GM12878 (cell line): ENCODE measurements at regions not wholly inside any gene's neighbourhood (a gene's known extent, or its start where the extent isn't known, plus 50 kb on each side); places are given as distances from the start of the nearest gene placed in this dataset.

ENCODE experiments used
- ATAC-seq: fragments of 200-7000 bp; cut with Tn5 transposase; 3 replicates; pipeline ENCODE4 v1.9.1; 2020; ENCODE audit warnings: mild to moderate bottlenecking, moderate library complexity
- BruUV-seq: library from RNA; stranded (reverse); fragments of 400-500 nt; replicated peaks from 2 replicates; lab custom pipeline; 2021; lab: Mats Ljungman, UMichigan
- CTCF ChIA-PET: fragments of 300-600 bp; sonication (Branson Sonifier 250); formaldehyde crosslinking; extraction: SDS; loops from one replicate; lab custom pipeline; 2021; ENCODE audit warnings: inconsistent platforms; lab: Yijun Ruan, JAX
- POLR2A ChIA-PET: fragments of 350-600 bp; formaldehyde crosslinking; extraction: SDS; loops from one replicate; lab custom pipeline; 2021; ENCODE audit warnings: inconsistent platforms; lab: Charles Lee
- RAD21 ChIA-PET: fragments of 300-600 bp; sonication (Branson Sonifier 250); formaldehyde crosslinking; loops from one replicate; lab custom pipeline; 2023; ENCODE audit warnings: antibody characterized with exemption; ENCODE audit not compliant: unreplicated experiment; lab: Charles Lee
- SMC1A ChIA-PET: fragments of 300-600 bp; sonication (Branson Sonifier 250); formaldehyde crosslinking; loops from one replicate; lab custom pipeline; 2023; ENCODE audit not compliant: unreplicated experiment, uncharacterized antibody; lab: Charles Lee
- DNase-seq: peaks from one replicate; pipeline ENCODE4 v3.0.0-alpha.2; 2011; ENCODE audit warnings: low read depth, low spot score
- FAIRE-seq: peaks from 3 replicates; lab custom pipeline; 2011; peaks lifted over from hg19 to GRCh38; lab: Jason Lieb, UNC
- H2AFZ ChIP-seq: 2 replicates; pipeline ENCODE4 v1.6.0; 2011; ENCODE audit warnings: low read depth, low read length, control low read depth; ENCODE audit not compliant: control insufficient read depth
- H3K27ac ChIP-seq: 2 replicates; pipeline ENCODE4 v1.5.1; 2011; ENCODE audit warnings: control low read depth; ENCODE audit not compliant: control insufficient read depth, insufficient read depth
- H3K27me3 ChIP-seq, 2 experiments: replicated peaks in 1 of 2; 2 replicates each; pipeline versions ENCODE4 v1.6.0 to v1.6.1; 2011; ENCODE audit warnings: low read length in 1 of 2; ENCODE audit not compliant: control insufficient read depth in 2 of 2, insufficient read depth in 2 of 2
- H3K36me3 ChIP-seq, 2 experiments: 2 replicates each; pipeline ENCODE4 v1.5.1; 2011; ENCODE audit warnings: low read length in 1 of 2; ENCODE audit not compliant: control insufficient read depth in 2 of 2, insufficient read depth in 2 of 2
- H3K4me1 ChIP-seq: 2 replicates; pipeline ENCODE4 v1.6.1; 2011; ENCODE audit warnings: mild to moderate bottlenecking, low read length, moderate library complexity, mixed read lengths; ENCODE audit not compliant: control insufficient read depth, insufficient read depth
- H3K4me2 ChIP-seq: 2 replicates; pipeline ENCODE4 v1.6.0; 2011; ENCODE audit warnings: control low read depth; ENCODE audit not compliant: control insufficient read depth, insufficient read depth
- H3K4me3 ChIP-seq: fragments of 200-600 bp; sonication (generic); 2 replicates; pipeline ENCODE4 v1.5.1; 2016
- H3K79me2 ChIP-seq: 2 replicates; pipeline ENCODE4 v1.6.0; 2011; ENCODE audit warnings: low read length; ENCODE audit not compliant: control insufficient read depth, insufficient read depth
- H3K9ac ChIP-seq: 2 replicates; pipeline ENCODE4 v1.8.0; 2011; ENCODE audit warnings: low read length, control low read depth, mixed read lengths; ENCODE audit not compliant: control insufficient read depth, insufficient read depth
- H3K9me3 ChIP-seq: replicated peaks from 3 replicates; pipeline ENCODE4 v1.5.1; 2011; ENCODE audit warnings: mild to moderate bottlenecking, low read length; ENCODE audit not compliant: control insufficient read depth, insufficient read depth
- H4K20me1 ChIP-seq: 2 replicates; pipeline ENCODE4 v1.6.0; 2011; ENCODE audit not compliant: control insufficient read depth, insufficient read depth
- BMI1 ChIP-seq: fragments of 450-650 bp; IDR thresholded peaks from 2 replicates; pipeline ENCODE4 v1.6.1; 2016; ENCODE audit warnings: mild to moderate bottlenecking, moderate library complexity, borderline replicate concordance
- FOXK2 ChIP-seq: fragments of 450-650 bp; IDR thresholded peaks from 2 replicates; pipeline ENCODE4 v1.6.1; 2017; ENCODE audit warnings: mild to moderate bottlenecking, moderate library complexity
- GABPA ChIP-seq: IDR thresholded peaks from 2 replicates; pipeline ENCODE4 v1.6.1; 2014; ENCODE audit warnings: antibody characterized with exemption, low read depth, mild to moderate bottlenecking, inconsistent platforms
- KAT2A ChIP-seq: conservative IDR thresholded peaks from 2 replicates; pipeline ENCODE4 v1.6.1; 2011; ENCODE audit warnings: low read depth, low read length; ENCODE audit not compliant: control insufficient read depth
- NBN ChIP-seq: fragments of 450-650 bp; IDR thresholded peaks from 2 replicates; pipeline ENCODE4 v1.6.1; 2016
- RB1 ChIP-seq: fragments of 450-650 bp; formaldehyde crosslinking; IDR thresholded peaks from 2 replicates; pipeline ENCODE4 v1.6.1; 2017; ENCODE audit warnings: mild to moderate bottlenecking, borderline replicate concordance
- STAT3 ChIP-seq: IDR thresholded peaks from 2 replicates; pipeline ENCODE4 v1.6.1; 2011; ENCODE audit warnings: low read depth, low read length, improper control_type of control experiment
- WGBS: methylation state at CpG from one replicate; pipeline ENCODE4 v1.1.6; 2016; ENCODE audit warnings: low lambda C conversion rate; ENCODE audit not compliant: insufficient replicate concordance, insufficient coverage; ENCODE audit errors: missing lambda C conversion rate; 5-methylcytosine and 5-hydroxymethylcytosine counted together
- in situ Hi-C: fragments of 300-500 bp; cut with MboI; formaldehyde crosslinking; loops from 9 replicates; pipeline ENCODE4 v1.14.3; 2018; ENCODE audit warnings: mixed read lengths
- intact Hi-C: fragments of 100-400 bp; cut with micrococcal nuclease; formaldehyde crosslinking; loops from one replicate; pipeline ENCODE4 v1.14.2; 2022; ENCODE audit not compliant: unreplicated experiment

DNA sequence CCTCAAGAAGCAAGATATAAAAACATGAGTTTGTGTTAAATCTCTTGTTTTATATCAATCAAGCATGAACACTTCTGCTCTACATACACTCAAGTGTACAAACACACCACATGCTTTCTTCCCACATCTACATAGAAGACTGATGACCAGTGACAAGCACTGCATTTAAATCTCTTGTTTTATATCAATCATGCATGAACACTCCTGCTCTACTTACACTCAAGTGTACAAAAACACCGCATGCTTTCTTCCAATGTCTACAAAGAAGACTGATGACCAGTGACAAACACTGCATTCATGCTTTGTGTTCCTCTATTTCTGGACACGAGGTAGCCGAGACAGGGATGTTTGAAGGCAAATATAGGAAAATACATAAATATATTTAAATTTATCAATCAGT, 642.0 kb upstream of the PFKP start:
- no peak for ATAC-seq
- BruUV-seq: no TSS peak
- no peak for DNase-seq
- WGBS: 46% methylated on average over 3 of the region's 3 CpGs
- H2AFZ ChIP-seq: no peak overlapping the region
- ChIA-PET SMC1A (no interaction called here), RAD21 (no interaction called here), POLR2A (no interaction called here), CTCF (no interaction called here)
- no peaks in the 10 kb centered on the region for H3K36me3 ChIP-seq
- no peak overlapping the region for H3K27ac ChIP-seq
- intact Hi-C loops (no loop called here), in situ Hi-C loops (no loop called here)
- H3K79me2 ChIP-seq: no peaks in the 10 kb centered on the region
- H3K4me1 ChIP-seq: no peaks in the 10 kb centered on the region
- no peaks in the 10 kb centered on the region for H3K9me3 ChIP-seq
- H4K20me1 ChIP-seq: no peaks in the 10 kb centered on the region
- H3K4me3 ChIP-seq: no peak overlapping the region
- H3K27me3 ChIP-seq: no peaks in the 10 kb centered on the region
- no peak for FAIRE-seq
- no peak overlapping the region for H3K4me2 ChIP-seq
- no peak overlapping the region for H3K9ac ChIP-seq
- TF ChIP-seq GABPA (no peak), FOXK2 (no peak)

DNA sequence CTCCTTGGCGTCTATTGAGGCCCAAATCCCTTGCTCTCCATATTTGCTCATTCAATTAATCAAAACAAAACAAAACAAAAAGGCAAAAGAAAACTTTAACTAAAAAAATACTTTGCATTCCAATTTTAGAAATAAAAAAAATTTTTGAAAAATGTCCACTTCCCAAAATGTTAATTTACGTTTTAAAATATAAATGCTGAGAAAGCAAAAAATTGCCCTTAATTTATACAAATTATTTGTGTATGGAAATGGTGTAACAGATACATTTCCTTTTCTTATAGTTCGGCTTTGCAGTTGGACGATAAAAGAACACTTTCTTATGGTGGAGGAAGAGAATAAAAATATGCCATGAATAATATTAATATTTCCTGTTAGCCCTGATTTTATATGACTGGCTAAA, 652.8 kb upstream of the PFKP start:
- FAIRE-seq (no peak), ATAC-seq (no peak), DNase-seq (no peak)
- H4K20me1 ChIP-seq: no peaks in the 10 kb centered on the region
- H3K4me2 ChIP-seq: no peak overlapping the region
- ChIA-PET SMC1A (no interaction called here), CTCF (no interaction called here), RAD21 (no interaction called here), POLR2A (no interaction called here)
- in situ Hi-C loops: no loop called here
- WGBS: 8% methylated on average over 4 of the region's 4 CpGs
- no peak overlapping the region for H2AFZ ChIP-seq
- H3K4me1 ChIP-seq: no peaks in the 10 kb centered on the region
- no peak overlapping the region for H3K27ac ChIP-seq
- H3K27me3 ChIP-seq: no peaks in the 10 kb centered on the region
- H3K79me2 ChIP-seq: no peaks in the 10 kb centered on the region
- no peak overlapping the region for H3K9ac ChIP-seq
- no peaks in the 10 kb centered on the region for H3K9me3 ChIP-seq
- no peak for TF ChIP-seq RB1
- TF ChIP-seq NBN: no peak
- no peak for TF ChIP-seq BMI1
- no peak for TF ChIP-seq KAT2A
- no peak for TF ChIP-seq STAT3
- H3K4me3 ChIP-seq: no peak overlapping the region
- no TSS peak for BruUV-seq
- no peaks in the 10 kb centered on the region for H3K36me3 ChIP-seq
- intact Hi-C loops: no loop called here
